GM21723 (cell line): ENCODE measurements at regions not wholly inside any gene's neighbourhood (a gene's known extent, or its start where the extent isn't known, plus 50 kb on each side); places are given as distances from the start of the nearest gene placed in this dataset.
A peak's percentile ranks its signal among the peaks of the same experiment; 100 is the strongest.

Source experiments
- ATAC-seq: cut with Tn5 transposase; IDR thresholded peaks from one replicate; pipeline ENCODE4 v1.9.1; 2021; ENCODE audit warnings: mild to moderate bottlenecking, moderate library complexity; ENCODE audit not compliant: unreplicated experiment

DNA sequence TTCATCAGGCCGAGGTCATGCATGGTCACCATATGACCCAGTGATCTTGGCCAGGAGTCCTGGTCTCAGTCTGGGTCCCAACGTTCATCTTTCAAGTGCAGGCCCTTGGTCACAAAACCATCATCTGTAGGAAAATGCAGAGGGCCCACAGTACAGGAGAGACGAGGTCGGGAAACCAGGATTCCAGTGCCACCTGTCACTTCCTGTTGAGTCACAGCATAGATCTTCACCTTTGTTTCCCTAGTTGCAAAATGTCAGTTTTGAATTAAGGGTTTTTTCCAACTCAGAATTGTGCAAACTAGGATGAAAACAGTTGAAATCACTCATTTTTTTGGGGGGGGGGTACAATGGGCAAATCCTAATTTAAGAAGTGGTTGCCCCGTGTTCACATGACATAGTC, 162.2 kb downstream of the INSIG2 start:
- no peak for ATAC-seq

DNA sequence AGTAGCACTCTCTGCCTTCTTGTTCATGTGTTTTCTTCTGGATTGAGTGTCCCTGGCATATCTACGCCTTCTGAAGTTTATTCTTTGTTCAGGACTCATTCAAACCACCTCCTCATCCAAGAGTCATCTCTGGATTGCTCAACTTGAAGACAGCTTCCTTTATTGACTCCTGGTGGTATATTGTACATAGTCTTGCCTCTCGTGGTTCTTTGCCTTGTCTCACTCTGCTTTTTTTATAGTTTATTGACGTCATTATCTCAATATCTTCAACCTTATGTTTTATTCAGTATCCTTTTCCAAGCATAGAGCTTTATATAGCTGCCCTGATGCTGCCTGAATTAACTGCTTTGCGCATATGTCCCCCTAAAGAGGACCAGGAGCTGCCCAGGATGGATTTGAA, 161.7 kb downstream of the INSIG2 start:
- peak; percentile 30 for ATAC-seq

DNA sequence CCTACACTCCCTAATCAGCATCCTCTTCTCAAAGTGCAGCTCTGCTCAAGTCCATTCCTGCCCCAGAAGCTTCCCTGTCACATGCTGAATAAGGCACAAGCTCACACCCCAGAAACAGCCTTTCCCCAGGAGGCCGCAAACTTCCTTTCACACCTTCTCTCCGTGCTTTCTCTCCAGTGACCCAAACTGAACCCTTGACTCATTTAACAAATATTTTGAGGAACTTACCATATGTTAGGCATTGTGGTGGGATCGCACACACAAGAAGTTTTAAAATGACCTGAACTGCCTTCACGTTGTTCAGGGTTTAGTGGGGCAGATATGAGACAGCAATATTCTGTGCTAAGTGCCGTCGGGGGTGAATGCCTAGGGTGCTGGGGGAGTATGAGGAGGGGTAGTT, 161.3 kb downstream of the INSIG2 start:
- peak; percentile 62 for ATAC-seq

DNA sequence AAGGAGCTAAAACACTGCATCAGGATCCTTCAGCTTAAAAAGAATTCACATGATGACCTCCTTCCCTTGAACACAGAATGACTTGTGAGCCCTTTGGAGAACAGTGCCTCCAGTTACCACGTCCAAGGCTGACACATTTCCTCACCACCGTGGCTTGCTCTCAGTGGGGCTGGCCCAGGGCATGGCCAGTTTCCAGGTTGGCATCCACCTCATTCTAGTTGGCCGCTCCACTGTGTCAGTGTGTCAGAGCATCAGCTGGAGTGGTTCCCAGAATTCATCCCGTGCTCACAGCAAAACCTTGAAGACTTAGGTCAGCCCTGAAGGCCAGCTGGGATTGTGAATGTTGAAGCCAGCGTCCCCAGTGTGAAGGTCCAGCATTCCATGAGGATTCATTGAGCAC, 158.5 kb downstream of the INSIG2 start:
- ATAC-seq, result no peak

DNA sequence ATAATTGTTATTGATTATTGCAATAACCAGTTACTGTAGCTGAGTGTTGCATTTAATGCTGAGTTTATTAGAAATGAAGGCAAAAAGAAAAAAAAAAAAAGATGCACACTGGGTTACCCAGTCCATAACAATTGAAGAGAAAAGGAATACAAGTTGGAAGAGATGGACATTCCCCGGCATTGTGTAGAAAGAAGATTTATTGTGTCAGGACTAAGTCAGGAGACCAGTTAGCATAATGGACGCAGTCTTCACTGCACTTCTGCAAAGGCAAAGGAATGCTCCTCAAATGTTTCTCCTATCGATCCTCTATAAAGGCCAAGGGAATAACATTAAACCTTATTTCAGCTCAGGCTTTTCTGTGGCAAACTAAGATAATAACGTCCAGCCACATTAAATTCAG, 157.8 kb downstream of the INSIG2 start:
- ATAC-seq, result no peak

DNA sequence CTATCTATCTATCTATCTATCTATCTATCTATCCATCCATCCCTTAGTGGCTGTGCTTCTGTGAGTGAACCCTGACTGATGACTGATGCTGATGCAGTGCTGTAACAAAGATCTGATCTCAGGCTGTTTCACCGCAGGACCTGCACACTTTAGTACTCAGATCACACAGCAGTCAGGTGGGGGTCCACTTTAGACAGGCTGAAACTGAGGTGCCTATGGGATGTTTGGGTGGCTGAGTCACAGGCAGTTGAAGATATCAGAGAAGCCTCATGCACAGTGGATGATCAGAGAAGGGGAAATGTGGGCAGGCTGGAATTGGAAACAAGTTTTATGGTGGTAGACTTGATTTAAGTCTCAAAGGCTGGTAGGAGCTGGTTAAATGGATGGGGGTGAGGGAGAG, 156.4 kb downstream of the INSIG2 start:
- no peak for ATAC-seq

DNA sequence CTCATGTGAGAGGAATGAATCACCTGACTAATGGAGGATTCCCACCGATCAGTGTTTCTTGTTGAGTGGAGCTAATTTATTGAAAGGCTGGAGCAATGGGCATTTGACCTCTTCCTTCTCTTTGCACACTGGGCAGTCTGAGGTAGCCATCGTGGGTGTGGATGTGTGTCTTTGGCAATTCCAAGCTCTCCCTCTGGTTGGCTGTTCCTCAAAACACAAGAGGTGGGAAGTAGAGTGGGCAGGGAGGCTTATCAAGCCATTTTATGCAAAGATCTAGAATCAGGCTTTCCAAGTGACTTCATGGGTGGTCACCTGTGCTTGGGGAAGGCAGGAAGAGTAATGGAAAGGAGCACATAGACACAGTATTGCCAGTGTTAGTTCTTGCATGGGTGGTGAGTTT, 154.8 kb downstream of the INSIG2 start:
- ATAC-seq, result no peak

DNA sequence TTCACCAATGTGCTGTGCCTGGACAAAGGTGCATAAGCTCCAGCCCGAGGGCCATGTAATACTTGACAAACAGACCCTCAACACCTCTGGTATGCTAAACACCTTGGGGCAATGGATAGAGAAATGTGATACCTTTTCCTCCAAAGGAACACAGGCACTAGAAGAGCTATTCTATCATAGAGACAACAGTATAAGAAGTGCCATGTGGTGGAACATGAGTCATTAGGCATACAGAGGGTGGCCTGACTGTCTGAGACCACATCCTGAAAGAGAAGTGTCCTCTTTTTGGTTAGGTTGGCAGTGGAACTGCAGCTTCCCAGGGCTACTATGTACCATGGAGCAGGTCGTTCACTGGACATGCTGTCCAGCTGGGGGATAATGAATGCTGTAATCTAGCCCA, 153.9 kb downstream of the INSIG2 start:
- ATAC-seq, result no peak

DNA sequence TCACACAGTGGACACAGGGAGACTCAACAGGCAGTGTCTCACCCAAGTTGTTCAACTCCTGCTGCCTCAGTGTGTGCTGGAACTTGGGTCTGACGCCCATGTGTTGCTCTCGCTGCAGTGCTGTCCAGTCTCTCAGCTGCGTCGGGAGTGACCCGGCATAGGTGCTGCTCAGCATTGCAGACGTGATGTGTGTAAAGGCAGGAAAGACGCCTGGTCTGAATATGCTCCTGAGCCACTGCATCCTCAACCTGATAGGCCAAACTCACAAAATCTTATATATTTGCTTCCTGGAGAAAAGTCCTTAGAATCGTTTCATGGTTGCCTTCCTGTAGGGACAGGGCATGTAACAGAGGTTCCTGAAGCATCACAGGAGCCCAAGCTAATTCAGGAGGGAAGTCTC, 152.9 kb downstream of the INSIG2 start:
- ATAC-seq, result no peak

DNA sequence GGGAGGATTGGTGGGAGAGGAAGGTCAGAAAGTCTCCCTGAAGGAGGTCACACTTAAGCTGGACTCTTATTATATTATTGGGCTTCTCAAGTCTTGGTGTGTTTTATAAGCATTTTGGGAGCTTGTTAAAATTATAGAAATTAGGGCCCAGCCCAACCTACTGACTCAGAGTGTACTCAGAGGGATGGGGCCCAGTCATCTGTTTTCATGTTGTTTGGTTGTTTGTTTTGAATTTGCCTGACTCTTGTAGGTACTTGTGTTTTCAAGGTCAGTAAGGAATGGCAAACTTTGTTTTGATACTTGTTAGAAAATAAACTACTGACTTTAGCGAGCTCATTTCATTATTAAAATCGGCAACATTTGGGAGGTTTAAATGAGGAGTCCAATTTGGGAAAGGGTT, 152.0 kb downstream of the INSIG2 start:
- no peak for ATAC-seq

DNA sequence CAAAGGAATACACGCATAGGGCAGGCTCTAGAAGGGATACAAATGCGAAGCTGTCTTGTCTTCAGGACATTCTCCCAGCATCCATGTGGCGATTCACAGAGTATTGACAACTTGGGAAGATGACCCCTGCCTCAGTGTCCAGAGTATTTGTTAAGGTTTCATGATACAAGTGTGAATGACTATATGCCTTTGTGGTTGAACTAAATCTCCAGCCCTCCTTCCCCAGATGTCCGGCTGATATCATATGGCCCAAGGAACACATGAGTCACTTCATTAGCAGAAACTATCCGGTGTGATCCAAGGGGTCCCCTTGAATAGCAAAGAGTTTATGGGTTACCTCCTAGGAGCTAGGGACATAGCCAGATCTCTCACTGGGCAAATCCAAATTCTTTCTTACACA, 151.0 kb downstream of the INSIG2 start:
- no peak for ATAC-seq

DNA sequence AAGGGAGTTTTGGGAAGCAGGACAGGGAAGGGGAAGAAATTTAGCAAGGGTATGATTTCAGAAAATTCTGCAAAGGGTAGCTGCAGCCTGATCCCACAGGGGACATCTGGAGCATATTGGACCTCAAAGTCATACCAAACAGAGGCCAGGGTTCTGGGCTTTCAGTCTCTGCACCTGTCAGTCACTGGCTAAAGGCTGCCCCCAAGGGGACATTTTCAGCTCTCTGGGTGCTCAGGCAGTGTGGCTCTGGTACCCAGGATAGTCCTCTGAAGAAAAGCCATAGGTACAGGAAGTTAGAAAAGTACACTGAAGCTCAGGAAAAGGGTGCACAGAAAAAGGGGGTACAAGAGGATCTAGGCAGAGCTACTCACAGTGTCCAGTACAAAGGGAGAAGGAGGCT, 149.2 kb downstream of the INSIG2 start:
- ATAC-seq, result no peak

DNA sequence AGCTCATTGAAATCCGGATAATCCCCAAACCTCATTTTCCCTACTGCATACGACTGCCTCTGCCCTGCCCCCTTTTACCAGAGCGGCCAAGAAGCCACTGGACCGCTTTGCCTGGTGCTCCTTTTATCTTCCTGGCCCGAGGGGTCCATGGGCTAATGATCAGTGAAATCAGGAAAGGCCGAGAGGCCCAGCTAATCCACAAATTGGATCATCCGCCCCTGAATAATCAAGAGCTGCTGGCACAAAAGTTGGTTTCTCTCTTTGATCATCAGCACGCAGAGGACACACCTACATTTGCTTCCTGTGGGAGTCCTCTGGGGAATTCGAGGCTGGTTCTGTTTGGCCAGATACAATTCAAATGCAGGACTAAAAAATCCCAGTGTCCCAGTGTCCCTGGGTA, 144.5 kb downstream of the INSIG2 start:
- ATAC-seq, result no peak

DNA sequence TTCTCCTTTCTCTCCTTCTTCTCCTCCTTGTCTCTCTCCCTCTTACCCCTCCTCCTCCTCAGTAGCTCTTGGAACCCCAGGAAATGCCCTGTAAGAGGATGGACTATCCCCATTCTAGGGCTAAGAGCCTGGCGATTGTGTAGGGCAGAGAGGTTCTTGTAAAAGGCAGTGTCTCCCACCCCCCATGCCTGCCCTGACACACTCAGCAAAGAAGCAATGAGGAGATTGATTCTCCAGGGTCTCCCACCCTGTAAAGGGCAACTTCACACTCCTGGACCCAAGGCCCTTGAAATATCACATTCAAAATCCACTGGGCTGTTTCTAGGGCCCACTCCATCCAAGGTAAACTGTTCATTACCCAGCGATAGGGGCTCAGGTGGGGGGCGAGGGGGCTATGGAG, 144.1 kb downstream of the INSIG2 start:
- no peak for ATAC-seq

DNA sequence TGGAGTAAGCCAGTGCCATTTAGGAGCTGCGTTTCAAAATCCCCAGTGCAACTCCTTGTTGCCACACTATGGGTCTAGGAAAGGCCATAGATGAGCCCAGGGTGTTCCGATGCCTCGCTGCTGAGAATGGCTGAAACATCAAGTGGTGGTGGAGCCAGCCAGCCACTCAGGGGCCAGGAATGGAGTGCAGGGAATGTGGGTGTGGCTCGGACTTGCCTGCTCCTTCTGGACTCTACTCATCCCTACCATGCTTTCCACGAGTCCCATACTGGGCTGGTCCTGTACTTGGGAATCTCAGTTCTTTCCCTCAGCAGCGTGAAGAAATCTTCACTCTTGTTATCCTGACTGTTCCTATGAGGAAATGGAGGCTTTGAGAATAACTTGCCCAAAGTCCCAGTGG, 143.5 kb downstream of the INSIG2 start:
- no peak for ATAC-seq

DNA sequence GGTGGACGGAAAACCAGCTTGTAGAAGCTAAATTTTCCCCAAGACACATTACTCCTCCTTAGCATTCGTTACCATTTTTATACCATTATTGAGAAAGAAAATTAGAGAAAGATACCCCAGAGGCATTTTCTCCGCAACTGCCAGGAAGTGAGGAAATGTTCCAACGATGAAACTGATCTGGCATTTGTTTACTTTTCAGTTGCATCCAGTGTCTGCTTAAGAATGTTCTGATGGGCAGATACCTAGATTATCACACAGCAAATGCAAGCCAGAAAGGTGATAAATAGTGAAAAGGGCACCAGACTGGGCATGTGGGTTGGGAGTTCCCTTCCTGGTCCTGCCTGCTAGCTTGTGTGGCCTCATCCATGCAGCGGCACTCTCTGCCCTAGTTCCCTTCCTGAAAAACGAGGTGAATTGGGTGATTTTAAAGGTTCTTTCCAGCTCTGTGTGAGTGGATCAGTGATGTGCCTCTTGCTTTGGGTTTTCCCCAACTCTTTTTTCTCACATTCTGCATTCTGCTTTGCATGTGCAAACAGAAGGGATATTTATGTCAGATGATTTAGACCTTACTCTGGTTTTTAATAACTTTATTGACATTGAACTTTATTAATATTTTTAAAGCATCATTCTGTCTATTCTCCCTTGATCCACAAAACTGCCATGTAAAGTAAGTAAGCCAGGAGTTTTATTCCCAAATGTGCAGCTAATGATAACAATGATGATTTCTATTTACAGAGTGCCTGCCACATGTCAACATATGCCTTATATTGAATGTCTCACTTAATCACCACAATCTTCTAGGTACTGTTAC, 139.6 kb downstream of the INSIG2 start:
- ATAC-seq, result no peak

DNA sequence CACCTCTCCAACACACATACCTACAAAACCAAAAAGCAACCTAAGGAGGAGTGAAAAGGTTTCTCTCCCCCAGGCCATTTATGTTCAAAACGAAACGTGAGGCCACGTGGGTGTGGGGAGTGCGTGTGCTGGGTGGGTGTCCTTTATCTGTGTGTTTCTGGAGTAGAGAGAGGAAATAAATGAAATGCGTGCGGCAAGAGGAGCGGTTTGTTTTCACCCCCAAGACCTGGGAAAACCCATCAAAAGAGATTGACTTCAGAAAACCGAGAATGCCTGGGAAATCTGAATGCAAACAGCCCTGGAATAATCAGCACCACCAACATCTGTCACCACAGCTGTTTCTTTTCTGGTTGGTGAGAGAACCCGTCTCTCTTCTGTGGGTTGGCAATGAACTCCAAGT, 137.4 kb downstream of the INSIG2 start:
- ATAC-seq, result no peak

DNA sequence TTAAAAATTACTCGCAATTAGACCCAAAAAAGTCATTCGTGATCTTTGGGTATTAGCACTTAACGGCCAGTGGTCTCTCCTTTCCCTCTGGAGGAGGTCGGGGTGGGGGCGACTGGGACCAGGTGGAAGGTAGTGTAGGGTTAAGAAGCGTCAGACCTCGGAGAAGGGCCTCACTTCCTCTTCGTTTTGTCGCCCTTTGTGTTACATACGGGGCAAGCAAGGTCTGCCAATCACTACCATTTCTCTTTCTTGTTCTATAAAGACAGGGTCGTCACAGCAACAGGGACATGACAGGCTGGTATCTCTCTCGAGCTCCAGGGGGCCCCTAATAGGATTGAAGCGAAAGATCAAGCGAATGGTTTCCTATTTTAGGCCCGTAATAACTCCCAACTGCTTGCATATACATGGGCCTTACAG, 136.6 kb downstream of the INSIG2 start:
- ATAC-seq, result peak; percentile 30

DNA sequence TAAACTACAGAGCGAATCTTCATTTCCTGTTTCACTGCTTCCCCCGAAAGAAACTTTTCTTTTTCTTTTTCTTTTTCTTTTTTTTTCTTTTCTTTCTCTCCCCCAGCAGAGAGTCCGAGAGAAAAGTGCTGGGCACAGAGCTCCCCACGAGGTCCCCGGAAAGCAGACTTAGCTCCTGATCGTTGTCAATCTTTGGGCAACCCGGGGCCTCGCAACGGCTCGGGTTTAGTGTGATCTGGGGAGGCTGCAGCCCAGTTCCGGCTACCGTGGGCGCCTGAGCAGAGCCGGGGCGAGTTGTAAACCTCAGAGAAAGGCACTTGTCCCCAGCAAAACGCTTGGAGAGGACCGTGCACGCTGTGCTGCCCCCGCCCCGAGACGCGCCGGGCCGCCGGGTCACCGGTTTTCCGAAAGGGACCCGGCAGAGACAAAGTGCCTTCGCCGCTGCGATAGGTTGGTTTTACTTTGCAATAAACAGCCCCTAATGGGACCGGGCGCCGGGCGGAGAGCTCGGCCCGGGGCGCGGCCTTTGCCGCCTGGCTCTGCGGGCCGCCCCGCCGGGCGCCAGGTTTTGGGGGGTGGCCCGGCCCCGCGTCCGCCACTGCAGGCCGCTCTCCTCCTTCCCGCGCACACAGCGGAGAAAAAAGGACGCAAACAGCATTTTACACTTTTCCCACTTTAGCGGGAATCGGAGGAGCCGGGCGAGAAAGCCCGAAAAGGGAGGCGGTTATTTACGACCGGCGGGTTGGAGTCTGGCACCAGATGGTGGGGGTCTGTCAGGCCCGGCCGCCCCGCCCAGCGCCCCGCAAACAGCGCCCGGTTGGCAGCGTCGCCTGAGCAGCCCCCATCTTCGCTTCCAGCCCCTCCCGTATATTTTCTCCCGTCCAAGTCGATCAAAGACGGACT, 136.0 kb downstream of the INSIG2 start:
- ATAC-seq, result peak; percentile 48

DNA sequence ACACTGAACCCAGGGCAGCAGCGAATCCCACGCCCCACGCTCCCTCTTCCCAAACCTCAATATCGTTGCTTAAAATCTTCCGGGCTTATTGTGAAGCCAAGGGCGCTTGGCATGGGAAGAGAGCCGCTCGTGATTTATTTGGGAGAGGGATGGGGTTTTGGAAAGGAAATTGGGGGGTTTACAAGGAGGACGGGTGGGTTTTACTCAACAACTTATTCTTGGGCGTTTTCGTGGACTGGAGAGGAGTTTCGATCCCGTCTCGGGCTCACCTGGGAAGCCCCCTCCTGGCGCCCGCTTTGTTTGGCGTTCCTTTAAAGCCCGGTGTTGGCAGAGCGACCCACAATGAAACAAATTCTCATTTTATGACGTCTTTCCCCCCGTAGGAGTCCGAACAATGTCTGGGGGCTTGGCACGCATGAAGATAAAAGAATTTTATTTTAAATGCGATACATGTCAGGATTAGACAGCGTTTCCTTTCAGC, 135.3 kb downstream of the INSIG2 start:
- ATAC-seq, result peak; percentile 17

DNA sequence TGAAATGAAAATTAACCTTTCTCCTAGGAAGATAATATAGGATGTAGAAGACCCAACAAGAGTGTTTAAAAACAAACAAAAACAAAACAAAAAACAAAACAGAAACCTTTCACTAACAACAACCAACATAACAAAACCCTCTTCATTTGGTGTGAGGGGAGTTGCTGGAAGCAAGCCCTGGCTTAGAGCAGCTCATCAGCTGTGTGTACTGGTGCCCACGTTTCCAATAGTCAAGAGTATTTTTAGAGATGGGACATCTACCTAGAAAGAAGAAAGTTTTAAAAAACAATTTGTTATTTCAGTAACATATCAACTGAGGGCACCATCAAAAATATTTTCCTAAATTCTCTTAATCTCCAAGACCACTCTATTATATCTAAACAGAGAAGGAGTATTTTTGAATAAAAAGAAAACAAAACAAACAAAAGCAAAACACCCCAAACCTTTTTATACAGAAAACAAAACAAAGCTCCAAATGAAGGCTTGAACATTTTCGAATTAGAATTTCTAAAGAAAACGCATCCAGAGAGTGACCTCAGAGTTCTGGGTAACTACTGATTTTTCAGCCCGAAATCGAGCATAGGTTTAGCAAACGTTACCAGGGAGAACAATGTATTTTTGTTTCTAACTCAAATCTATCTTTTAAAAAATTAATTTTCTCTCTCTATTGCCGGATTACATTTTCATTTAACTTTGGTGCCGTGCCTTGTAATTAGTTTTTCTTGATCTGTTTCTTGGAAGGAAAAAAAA, 134.6 kb downstream of the INSIG2 start:
- ATAC-seq, result peak; percentile 44
